ENCODE measurements at regions not wholly inside any gene's neighbourhood (a gene's known extent, or its start where the extent isn't known, plus 50 kb on each side); places are given as distances from the start of the nearest gene placed in this dataset.
"Not testable (repeated sequence)": the region's sequence is repeated elsewhere in the genome, so short reads cannot be mapped to it uniquely, and the experiment has no call there.

DNA sequence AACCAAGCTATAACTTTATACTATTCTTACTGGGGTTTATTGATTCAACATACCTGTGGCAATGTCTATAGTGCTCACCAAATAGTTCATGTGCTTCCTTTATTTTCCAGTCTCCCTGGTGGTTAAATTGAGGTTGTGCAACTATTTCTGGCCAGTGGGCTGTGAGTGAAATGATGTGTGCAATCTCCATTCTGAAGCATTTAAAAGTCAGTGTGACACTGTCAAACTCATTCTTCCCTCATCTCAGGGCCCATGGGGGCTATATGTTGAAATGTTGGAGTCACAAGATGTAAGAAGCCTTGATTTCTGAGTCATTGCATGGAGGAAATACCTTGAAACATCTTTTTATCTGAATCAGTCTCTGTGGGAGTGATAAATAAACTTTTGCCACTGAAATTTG lies 414.3 kb upstream of the RPS6KA3 start:
- CTCF ChIA-PET, result no interaction called here
- H3K36me3 ChIP-seq (replicated peaks in 1 of 2; ENCODE audit: control insufficient read depth in 1 of 2, insufficient read depth in 2 of 2, low read length in 1 of 2), result no peaks in the 10 kb centered on the region
- DNase-seq, result no peak

DNA sequence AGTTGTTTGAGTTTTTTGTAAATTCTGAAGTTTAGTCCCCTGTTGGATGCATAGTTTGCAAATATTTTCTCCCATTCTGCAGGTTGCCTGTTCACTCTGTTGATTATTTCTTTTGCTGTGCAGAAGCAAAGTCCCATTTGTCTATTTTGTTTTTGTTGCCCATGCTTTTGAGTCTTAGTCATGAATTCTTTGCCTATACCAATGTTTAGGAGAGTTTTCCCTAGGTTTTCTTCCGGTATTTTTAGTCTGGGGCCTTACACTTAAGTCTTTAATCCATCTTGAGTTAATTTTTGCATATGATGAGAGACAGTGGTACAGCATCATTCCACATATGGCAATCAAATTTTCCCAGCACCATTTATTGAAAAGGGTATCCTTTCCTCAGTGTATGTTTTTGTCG lies 405.8 kb upstream of the RPS6KA3 start:
- Histone ChIP-seq H3F3A (replicated peaks; ENCODE audit: insufficient read depth) (no peaks in the 10 kb centered on the region), H3K4me2 (no peak overlapping the region), H3K9me2 (no peaks in the 10 kb centered on the region), H4K20me1 (ENCODE audit: insufficient read depth) (no peaks in the 10 kb centered on the region), H3K4me1 (ENCODE audit: control insufficient read depth in 1 of 2, insufficient read depth in 2 of 2, low read depth in 1 of 2, low read length in 1 of 2) (no peaks in the 10 kb centered on the region), H3K36me3 (replicated peaks in 1 of 2; ENCODE audit: control insufficient read depth in 1 of 2, insufficient read depth in 2 of 2, low read length in 1 of 2) (no peaks in the 10 kb centered on the region), H2AFZ (ENCODE audit: low read depth) (no peak overlapping the region), H3K27ac (ENCODE audit: low read depth in 2 of 2, low read length in 1 of 2) (no peak overlapping the region), H3K9ac (no peak overlapping the region), H3K27me3 (ENCODE audit: insufficient read depth) (no peaks in the 10 kb centered on the region), H3K4me3 (ENCODE audit: low read depth in 2 of 2, low read length in 1 of 2) (no peak overlapping the region), H3K9me3 (no peaks in the 10 kb centered on the region), H3K79me2 (ENCODE audit: insufficient read depth) (no peaks in the 10 kb centered on the region)
- TF ChIP-seq ELF1 (IDR thresholded peaks at IDR 0.05) (no peak), SIN3A (IDR thresholded peaks at IDR 0.05; ENCODE audit: borderline replicate concordance, low read depth, low read length) (no peak), GABPA (IDR thresholded peaks at IDR 0.05; ENCODE audit: low read depth) (no peak)
- DNase-seq, result no peak
- POLR2A ChIA-PET, result no interaction called here
- 31% methylated on average over 2 of the region's 2 CpGs for WGBS (ENCODE audit: low lambda C conversion rate)
- CTCF ChIA-PET, result no interaction called here

More for the DNA sequence above, 414.3 kb upstream of the RPS6KA3 start:
- no peaks in the 10 kb centered on the region for H4K20me1 ChIP-seq (ENCODE audit: insufficient read depth)
- no peaks in the 10 kb centered on the region for H3F3A ChIP-seq (replicated peaks; ENCODE audit: insufficient read depth)
- no peaks in the 10 kb centered on the region for H3K79me2 ChIP-seq (ENCODE audit: insufficient read depth)
- TF ChIP-seq SMC3 (IDR thresholded peaks at IDR 0.05; ENCODE audit: low read depth, low read length) (no peak), MAX (IDR thresholded peaks at IDR 0.05; ENCODE audit: low read depth) (no peak), JUND (IDR thresholded peaks at IDR 0.05) (no peak), POLR2AphosphoS5 (IDR thresholded peaks at IDR 0.05; ENCODE audit: low read depth, low read length) (no peak), RFX5 (IDR thresholded peaks at IDR 0.05; ENCODE audit: low read length) (no peak), EZH2phosphoT487 (IDR thresholded peaks at IDR 0.05; ENCODE audit: borderline replicate concordance, low read depth) (no peak), NFIC (IDR thresholded peaks at IDR 0.05; ENCODE audit: borderline replicate concordance) (no peak)
- TF ChIP-seq, protein P1, sequence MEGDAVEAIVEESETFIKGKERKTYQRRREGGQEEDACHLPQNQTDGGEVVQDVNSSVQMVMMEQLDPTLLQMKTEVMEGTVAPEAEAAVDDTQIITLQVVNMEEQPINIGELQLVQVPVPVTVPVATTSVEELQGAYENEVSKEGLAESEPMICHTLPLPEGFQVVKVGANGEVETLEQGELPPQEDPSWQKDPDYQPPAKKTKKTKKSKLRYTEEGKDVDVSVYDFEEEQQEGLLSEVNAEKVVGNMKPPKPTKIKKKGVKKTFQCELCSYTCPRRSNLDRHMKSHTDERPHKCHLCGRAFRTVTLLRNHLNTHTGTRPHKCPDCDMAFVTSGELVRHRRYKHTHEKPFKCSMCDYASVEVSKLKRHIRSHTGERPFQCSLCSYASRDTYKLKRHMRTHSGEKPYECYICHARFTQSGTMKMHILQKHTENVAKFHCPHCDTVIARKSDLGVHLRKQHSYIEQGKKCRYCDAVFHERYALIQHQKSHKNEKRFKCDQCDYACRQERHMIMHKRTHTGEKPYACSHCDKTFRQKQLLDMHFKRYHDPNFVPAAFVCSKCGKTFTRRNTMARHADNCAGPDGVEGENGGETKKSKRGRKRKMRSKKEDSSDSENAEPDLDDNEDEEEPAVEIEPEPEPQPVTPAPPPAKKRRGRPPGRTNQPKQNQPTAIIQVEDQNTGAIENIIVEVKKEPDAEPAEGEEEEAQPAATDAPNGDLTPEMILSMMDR (IDR thresholded peaks at IDR 0.05), result peak; percentile 19; the same call in 1 of the 2 replicates
- no peaks in the 10 kb centered on the region for H3K9me2 ChIP-seq
- H3K27me3 ChIP-seq (ENCODE audit: insufficient read depth), result no peaks in the 10 kb centered on the region
- no peak overlapping the region for H3K27ac ChIP-seq (ENCODE audit: low read depth in 2 of 2, low read length in 1 of 2)
- H3K9me3 ChIP-seq, result no peaks in the 10 kb centered on the region
- no peak overlapping the region for H3K4me3 ChIP-seq (ENCODE audit: low read depth in 2 of 2, low read length in 1 of 2)
- no peaks in the 10 kb centered on the region for H3K4me1 ChIP-seq (ENCODE audit: control insufficient read depth in 1 of 2, insufficient read depth in 2 of 2, low read depth in 1 of 2, low read length in 1 of 2)
- no peak overlapping the region for H3K9ac ChIP-seq
- no peak overlapping the region for H3K4me2 ChIP-seq
- POLR2A ChIA-PET, result no interaction called here
- no peak overlapping the region for H2AFZ ChIP-seq (ENCODE audit: low read depth)

- H3K9me3 ChIP-seq; DNase-seq; CTCF ChIA-PET; POLR2A ChIA-PET; H3K79me2 ChIP-seq (ENCODE audit: insufficient read depth); H3K27ac ChIP-seq (ENCODE audit: low read depth in 2 of 2, low read length in 1 of 2); H3K36me3 ChIP-seq (replicated peaks in 1 of 2; ENCODE audit: control insufficient read depth in 1 of 2, insufficient read depth in 2 of 2, low read length in 1 of 2); H2AFZ ChIP-seq (ENCODE audit: low read depth); H3K4me1 ChIP-seq (ENCODE audit: control insufficient read depth in 1 of 2, insufficient read depth in 2 of 2, low read depth in 1 of 2, low read length in 1 of 2); H3K4me2 ChIP-seq; H3K4me3 ChIP-seq (ENCODE audit: low read depth in 2 of 2, low read length in 1 of 2); H3K9me2 ChIP-seq; H4K20me1 ChIP-seq (ENCODE audit: insufficient read depth); H3K9ac ChIP-seq; H3F3A ChIP-seq (replicated peaks; ENCODE audit: insufficient read depth); H3K27me3 ChIP-seq (ENCODE audit: insufficient read depth): not testable (repeated sequence)
- 4% methylated on average over 3 of the region's 3 CpGs for WGBS (ENCODE audit: low lambda C conversion rate)
Measured at GRCh38 chrX:20671746-20672145, 405.0 kb upstream of the RPS6KA3 start.
